HEK293T (cell line): ENCODE measurements at regions not wholly inside any gene's neighbourhood (a gene's known extent, or its start where the extent isn't known, plus 50 kb on each side); places are given as distances from the start of the nearest gene placed in this dataset.

Experiments used
- CTCF ChIA-PET: fragments of 350-600 bp; formaldehyde crosslinking; extraction: SDS; loops from one replicate; lab custom pipeline; 2021; ENCODE audit warnings: antibody characterized with exemption, inconsistent platforms; lab: Yijun Ruan, JAX
- POLR2A ChIA-PET: fragments of 350-600 bp; formaldehyde crosslinking; extraction: SDS; loops from one replicate; lab custom pipeline; 2020; ENCODE audit warnings: antibody characterized with exemption, inconsistent platforms; lab: Yijun Ruan, JAX
- DNase-seq: peaks from one replicate; pipeline ENCODE4 v3.0.0; 2012; ENCODE audit warnings: mixed read lengths; ENCODE audit errors: extremely low spot score
- ARNT ChIP-seq: fragments of 450-650 bp; IDR thresholded peaks from 2 replicates; pipeline ENCODE4 v1.6.1; 2017; ENCODE audit warnings: mild to moderate bottlenecking
- BHLHE40 ChIP-seq: fragments of 450-650 bp; IDR thresholded peaks from 2 replicates; pipeline ENCODE4 v1.6.1; 2016; ENCODE audit warnings: mild to moderate bottlenecking, moderate library complexity, borderline replicate concordance
- CTBP1 ChIP-seq: fragments of 450-650 bp; IDR thresholded peaks from 2 replicates; pipeline ENCODE4 v1.6.1; 2016; ENCODE audit warnings: borderline replicate concordance
- ELF4 ChIP-seq: fragments of 450-650 bp; IDR thresholded peaks from 2 replicates; pipeline ENCODE4 v1.6.1; 2017; ENCODE audit warnings: antibody characterized with exemption
- FOXA1 ChIP-seq: fragments of 450-650 bp; IDR thresholded peaks from 2 replicates; pipeline ENCODE4 v1.6.1; 2016; ENCODE audit warnings: mild to moderate bottlenecking
- FOXK2 ChIP-seq: fragments of 450-650 bp; IDR thresholded peaks from 2 replicates; pipeline ENCODE4 v1.6.1; 2016; ENCODE audit warnings: mild to moderate bottlenecking
- FOXM1 ChIP-seq: fragments of 450-650 bp; IDR thresholded peaks from 2 replicates; pipeline ENCODE4 v1.6.1; 2017; ENCODE audit warnings: mild to moderate bottlenecking, borderline replicate concordance
- HDGF ChIP-seq: fragments of 450-650 bp; IDR thresholded peaks from 2 replicates; pipeline ENCODE4 v1.6.1; 2017; ENCODE audit warnings: antibody characterized with exemption, borderline replicate concordance
- L3MBTL2 ChIP-seq: fragments of 450-650 bp; conservative IDR thresholded peaks from 2 replicates; pipeline ENCODE4 v1.6.1; 2016; ENCODE audit warnings: mild to moderate bottlenecking
- LEF1 ChIP-seq: fragments of 450-650 bp; IDR thresholded peaks from 2 replicates; pipeline ENCODE4 v1.6.1; 2017; ENCODE audit warnings: mild to moderate bottlenecking, borderline replicate concordance
- NFRKB ChIP-seq: fragments of 450-650 bp; IDR thresholded peaks from 2 replicates; pipeline ENCODE4 v1.6.1; 2016; ENCODE audit warnings: mild to moderate bottlenecking, moderate library complexity
- PKNOX1 ChIP-seq: fragments of 450-650 bp; IDR thresholded peaks from 2 replicates; pipeline ENCODE4 v1.6.1; 2016
- SP1 ChIP-seq: fragments of 450-650 bp; IDR thresholded peaks from 2 replicates; pipeline ENCODE4 v1.6.1; 2017
- SUZ12 ChIP-seq: fragments of 450-650 bp; IDR thresholded peaks from 2 replicates; pipeline ENCODE4 v1.6.1; 2016; ENCODE audit warnings: mild to moderate bottlenecking
- TARDBP ChIP-seq: fragments of 450-650 bp; IDR thresholded peaks from 2 replicates; pipeline ENCODE4 v1.6.1; 2016
- ZNF384 ChIP-seq: fragments of 450-650 bp; IDR thresholded peaks from 2 replicates; pipeline ENCODE4 v1.6.1; 2016

DNA sequence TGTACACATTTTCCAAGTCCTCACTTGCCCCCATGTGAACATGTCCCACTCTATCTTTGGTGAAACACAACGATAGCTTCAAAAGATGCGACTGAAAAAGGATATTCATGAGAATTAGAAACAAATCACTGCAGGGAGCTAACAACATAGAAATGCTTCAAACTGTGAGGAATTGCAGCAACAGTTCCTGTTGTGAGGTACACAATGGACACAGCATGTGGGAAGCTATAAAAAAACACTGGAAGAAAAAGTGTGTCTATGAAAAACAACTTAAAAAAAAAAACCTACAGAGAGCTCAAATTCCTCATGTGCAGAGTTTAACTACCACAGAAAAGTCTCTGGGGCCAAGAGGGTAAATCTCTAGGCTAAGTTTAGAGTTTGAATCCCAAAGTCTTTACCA is 51.6 kb upstream of the BLTP1 start:
- TF ChIP-seq PKNOX1 (peak; percentile 5; the same call in 1 of the 2 replicates), BHLHE40 (no peak), CTBP1 (peak; percentile 66; the same call in 1 of the 2 replicates), ZNF384 (peak; percentile 92), SUZ12 (no peak), ARNT (0 out of 2 replicates have a peak, but pooled peaks have one; percentile 14)
- ChIA-PET POLR2A (no interaction called here), CTCF (no interaction called here)
- DNase-seq: peak; percentile 22

- POLR2A ChIA-PET: no interaction called here
- no peak for DNase-seq
- CTCF ChIA-PET: no interaction called here
- TF ChIP-seq FOXM1: no peak
- no peak for TF ChIP-seq ELF4
- no peak for TF ChIP-seq TARDBP
- TF ChIP-seq CTBP1: no peak
- TF ChIP-seq FOXA1: no peak
- TF ChIP-seq SP1: no peak
- TF ChIP-seq ARNT: no peak
- TF ChIP-seq NFRKB: no peak
- no peak for TF ChIP-seq FOXK2
- TF ChIP-seq HDGF: no peak
- no peak for TF ChIP-seq LEF1
- TF ChIP-seq ZNF384: no peak
- TF ChIP-seq BHLHE40: no peak
- TF ChIP-seq L3MBTL2: no peak
- TF ChIP-seq SUZ12: no peak
- no peak for TF ChIP-seq PKNOX1
Observed at GRCh38 chr4:122099896-122100295, 52.2 kb upstream of the BLTP1 start.

DNA sequence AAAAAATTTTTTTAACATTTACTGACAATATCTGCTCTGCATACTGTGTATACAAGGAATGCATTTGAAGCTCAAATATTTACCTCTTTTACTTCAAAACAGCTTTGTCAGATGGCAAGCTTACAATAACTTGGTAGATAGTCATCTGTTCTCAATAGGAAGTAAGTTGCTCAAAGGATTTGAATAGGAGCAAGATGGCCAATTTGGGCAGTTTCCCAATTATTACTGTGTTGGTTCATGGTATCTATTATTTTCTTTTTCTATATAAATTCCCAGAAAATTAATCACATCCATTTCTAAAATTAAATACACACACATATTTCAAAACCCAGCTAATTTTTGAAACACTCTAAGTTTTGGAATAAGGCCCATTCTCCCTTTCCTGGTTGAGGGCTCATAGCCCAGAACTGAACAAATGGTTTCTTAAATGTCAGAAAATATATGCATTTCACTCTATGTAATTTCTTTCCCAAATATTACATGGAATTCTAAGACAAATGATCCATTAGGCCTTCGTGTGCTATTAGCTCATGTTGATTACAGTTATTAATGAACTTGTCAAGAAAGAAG is 60.2 kb upstream of the BLTP1 start:
- ChIA-PET POLR2A (no interaction called here), CTCF (interaction anchor here (1.1 kb wide), 1 partner anchor 9 kb away, joined by 3 read pairs; no protein-coding TSS in a partner anchor)
- TF ChIP-seq L3MBTL2: no peak
- no peak for TF ChIP-seq HDGF
- no peak for TF ChIP-seq ELF4
- TF ChIP-seq LEF1: no peak
- DNase-seq: no peak

GRCh38 chr4:122091397-122091796 is 60.7 kb upstream of the BLTP1 start:
- ChIA-PET CTCF (interaction anchor here (1.1 kb wide), 1 partner anchor 10 kb away, joined by 3 read pairs; no protein-coding TSS in a partner anchor), POLR2A (no interaction called here)
- DNase-seq: no peak
- TF ChIP-seq HDGF: no peak

GRCh38 chr4:122090989-122091388 is 61.1 kb upstream of the BLTP1 start:
- TF ChIP-seq SP1: no peak
- TF ChIP-seq PKNOX1: no peak
- TF ChIP-seq ELF4: no peak
- TF ChIP-seq FOXM1: no peak
- TF ChIP-seq TARDBP: no peak
- TF ChIP-seq LEF1: no peak
- no peak for TF ChIP-seq L3MBTL2
- no peak for TF ChIP-seq NFRKB
- no peak for TF ChIP-seq BHLHE40
- TF ChIP-seq CTBP1: no peak
- no peak for TF ChIP-seq ZNF384
- no peak for TF ChIP-seq ARNT
- no peak for TF ChIP-seq FOXK2
- TF ChIP-seq FOXA1: no peak
- no peak for TF ChIP-seq SUZ12
- no peak for TF ChIP-seq HDGF
- ChIA-PET POLR2A (no interaction called here), CTCF (no interaction called here)
- DNase-seq: no peak

DNA sequence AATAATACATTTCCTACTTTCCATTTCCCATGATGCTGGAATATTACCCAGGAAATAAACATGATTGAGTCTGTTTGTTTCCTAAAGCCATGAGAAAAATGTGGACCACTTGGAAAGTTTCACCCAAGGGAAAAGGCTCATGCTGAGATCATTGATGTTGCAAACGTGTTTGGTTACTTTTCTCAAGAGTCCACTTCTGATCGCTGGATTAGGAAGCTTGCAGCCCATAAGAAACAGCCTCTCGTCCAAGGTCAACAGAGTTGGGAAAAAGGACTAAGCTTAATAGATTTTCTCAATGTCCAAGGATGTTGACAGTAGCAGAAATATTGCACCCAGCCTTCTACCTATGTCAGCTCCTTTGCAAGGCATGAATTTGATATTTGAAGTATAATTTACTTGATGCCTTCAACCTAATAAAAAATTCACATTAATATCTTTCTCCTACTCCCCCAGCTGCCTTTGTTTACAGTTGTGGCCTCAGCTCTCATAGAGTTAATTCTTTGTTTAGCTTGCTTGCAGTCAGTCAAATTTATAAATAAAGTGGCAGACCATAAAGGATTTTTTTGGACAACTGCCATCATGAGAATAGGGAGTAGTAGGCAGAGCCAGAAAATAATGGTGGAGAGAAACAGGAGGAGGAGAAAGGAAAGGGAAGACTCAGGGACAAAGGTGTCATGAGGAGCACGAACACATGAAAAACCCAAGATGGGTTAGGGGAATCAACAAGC is 65.6 kb upstream of the BLTP1 start:
- CTCF ChIA-PET: no interaction called here
- POLR2A ChIA-PET: no interaction called here
- peak; percentile 30 for DNase-seq
- TF ChIP-seq SUZ12 (no peak), ZNF384 (no peak), NFRKB (no peak), BHLHE40 (no peak), TARDBP (no peak), SP1 (no peak), PKNOX1 (peak; percentile 73)
